ENCODE measurements at regions not wholly inside any gene's neighbourhood (a gene's known extent, or its start where the extent isn't known, plus 50 kb on each side); places are given as distances from the start of the nearest gene placed in this dataset.

DNA sequence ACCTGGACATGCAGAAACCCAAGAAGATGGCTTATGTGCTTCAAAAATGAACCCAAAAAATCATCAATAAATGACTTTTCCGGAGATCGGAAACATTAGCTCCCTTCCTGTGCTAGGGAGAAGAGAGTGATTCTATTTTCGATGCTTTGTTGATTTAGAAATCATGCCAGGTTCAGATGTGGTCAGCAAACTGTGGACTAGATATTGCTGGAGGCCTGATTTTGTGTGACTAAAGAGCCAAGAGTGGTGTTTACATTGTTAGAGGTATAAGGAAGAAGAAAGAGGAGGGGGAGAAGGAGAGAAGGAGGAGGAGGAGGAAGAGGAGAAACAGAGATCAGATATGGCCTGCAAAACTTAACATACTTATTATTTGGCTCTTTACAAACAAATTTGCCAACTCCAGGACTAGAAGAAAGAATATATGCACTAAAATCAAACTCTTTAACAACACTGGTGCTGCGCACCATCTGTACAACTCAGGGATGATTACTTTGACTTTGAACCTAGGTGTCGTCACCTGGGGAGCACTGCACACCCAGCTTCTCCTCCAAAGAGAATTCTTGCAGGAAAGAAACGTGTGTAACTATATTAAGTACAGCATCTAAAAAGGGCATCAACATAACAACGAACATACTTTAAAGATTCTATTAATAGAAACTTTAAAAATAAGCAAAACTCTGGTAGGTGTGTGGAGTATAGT, 664.9 kb upstream of the LCORL start:
- Mint-ChIP-seq H3K4me1 (ENCODE audit: unreplicated experiment) (peaks cover 15% of the 10 kb centered on the region), H3K27ac (ENCODE audit: unreplicated experiment) (no peak overlapping the region), H3K4me3 (ENCODE audit: unreplicated experiment) (no peak overlapping the region), H3K36me3 (ENCODE audit: low read depth, unreplicated experiment) (no peaks in the 10 kb centered on the region), H3K9me3 (ENCODE audit: unreplicated experiment) (no peaks in the 10 kb centered on the region), H3K27me3 (ENCODE audit: unreplicated experiment) (peaks cover 1% of the 10 kb centered on the region)
- no peak for DNase-seq (ENCODE audit: low spot score)
- TF ChIP-seq CTCF (IDR thresholded peaks at IDR 0.05; ENCODE audit: unreplicated experiment), result no peak

GRCh38 chr4:18684932-18685331, 663.4 kb upstream of the LCORL start:
- peaks cover 1% of the 10 kb centered on the region for H3K27me3 Mint-ChIP-seq (ENCODE audit: unreplicated experiment)
- no peak for DNase-seq (ENCODE audit: low spot score)
- H3K27ac Mint-ChIP-seq (ENCODE audit: unreplicated experiment), result no peak overlapping the region
- no peaks in the 10 kb centered on the region for H3K36me3 Mint-ChIP-seq (ENCODE audit: low read depth, unreplicated experiment)
- H3K4me1 Mint-ChIP-seq (ENCODE audit: unreplicated experiment), result peaks cover 3% of the 10 kb centered on the region
- H3K4me3 Mint-ChIP-seq (ENCODE audit: unreplicated experiment), result no peak overlapping the region
- H3K9me3 Mint-ChIP-seq (ENCODE audit: unreplicated experiment), result no peaks in the 10 kb centered on the region
- TF ChIP-seq CTCF (IDR thresholded peaks at IDR 0.05; ENCODE audit: unreplicated experiment), result no peak

- Mint-ChIP-seq H3K4me1 (ENCODE audit: unreplicated experiment) (peaks cover 5% of the 10 kb centered on the region), H3K9me3 (ENCODE audit: unreplicated experiment) (no peaks in the 10 kb centered on the region), H3K36me3 (ENCODE audit: low read depth, unreplicated experiment) (no peaks in the 10 kb centered on the region), H3K27me3 (ENCODE audit: unreplicated experiment) (no peaks in the 10 kb centered on the region), H3K27ac (ENCODE audit: unreplicated experiment) (no peak overlapping the region), H3K4me3 (ENCODE audit: unreplicated experiment) (no peak overlapping the region)
- TF ChIP-seq CTCF (IDR thresholded peaks at IDR 0.05; ENCODE audit: unreplicated experiment), result no peak
- DNase-seq (ENCODE audit: low spot score), result no peak
These were observed 655.0 kb upstream of the LCORL start for GRCh38 chr4:18676526-18676915.

DNA sequence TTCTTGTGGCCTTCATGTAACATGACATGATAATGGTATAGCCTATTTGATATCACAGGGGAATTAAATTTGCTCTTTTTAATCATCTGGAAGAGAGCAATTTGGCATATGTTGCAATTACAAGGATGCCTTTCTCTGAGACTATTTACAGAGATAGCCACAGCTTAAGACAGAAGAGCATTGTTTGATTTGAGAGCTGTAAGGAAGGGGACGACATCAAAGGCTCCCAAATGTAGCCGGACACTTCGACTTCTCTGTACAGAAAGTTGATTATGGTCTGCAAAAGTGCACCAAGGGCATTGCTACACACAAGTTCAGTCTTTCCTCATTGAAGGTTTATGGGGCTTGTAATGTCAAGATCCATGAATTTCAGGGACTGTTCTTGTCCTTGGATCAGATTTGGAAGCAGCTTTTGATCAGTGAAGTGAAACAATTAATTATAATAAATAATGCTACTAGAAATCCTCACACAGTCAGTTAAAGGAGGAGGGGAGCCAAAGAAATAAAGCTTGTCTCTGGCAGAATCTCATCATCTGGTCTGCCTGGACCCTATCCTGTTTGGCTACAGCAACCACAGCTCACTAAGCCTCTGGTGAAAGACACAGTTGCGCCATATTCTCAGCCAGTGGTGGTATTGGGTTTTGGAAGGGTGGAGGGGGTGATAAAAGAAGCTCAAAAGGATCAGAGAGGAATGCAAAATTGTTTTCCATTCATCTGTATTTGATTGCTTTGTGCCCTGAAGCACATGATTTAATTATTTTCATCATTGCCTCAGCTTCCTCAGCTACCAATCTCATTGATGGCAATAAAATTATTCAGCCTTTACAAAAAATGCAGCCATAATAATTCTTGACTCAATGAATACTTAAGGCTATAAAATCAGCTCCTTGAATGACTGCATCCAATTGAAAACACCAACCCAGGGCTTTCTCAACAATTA, 654.3 kb upstream of the LCORL start:
- DNase-seq (ENCODE audit: low spot score), result no peak
- peaks cover 5% of the 10 kb centered on the region for H3K4me1 Mint-ChIP-seq (ENCODE audit: unreplicated experiment)
- no peak for TF ChIP-seq CTCF (IDR thresholded peaks at IDR 0.05; ENCODE audit: unreplicated experiment)
- no peak overlapping the region for H3K4me3 Mint-ChIP-seq (ENCODE audit: unreplicated experiment)
- H3K27ac Mint-ChIP-seq (ENCODE audit: unreplicated experiment), result no peak overlapping the region
- no peaks in the 10 kb centered on the region for H3K9me3 Mint-ChIP-seq (ENCODE audit: unreplicated experiment)
- H3K36me3 Mint-ChIP-seq (ENCODE audit: low read depth, unreplicated experiment), result no peaks in the 10 kb centered on the region
- H3K27me3 Mint-ChIP-seq (ENCODE audit: unreplicated experiment), result no peaks in the 10 kb centered on the region

- Mint-ChIP-seq H3K4me3 (ENCODE audit: unreplicated experiment) (no peak overlapping the region), H3K27me3 (ENCODE audit: unreplicated experiment) (peaks cover 1% of the 10 kb centered on the region), H3K36me3 (ENCODE audit: low read depth, unreplicated experiment) (no peaks in the 10 kb centered on the region), H3K9me3 (ENCODE audit: unreplicated experiment) (no peaks in the 10 kb centered on the region), H3K4me1 (ENCODE audit: unreplicated experiment) (no peaks in the 10 kb centered on the region), H3K27ac (ENCODE audit: unreplicated experiment) (no peak overlapping the region)
- TF ChIP-seq CTCF (IDR thresholded peaks at IDR 0.05; ENCODE audit: unreplicated experiment), result no peak
- no peak for DNase-seq (ENCODE audit: low spot score)
These were observed 648.5 kb upstream of the LCORL start for GRCh38 chr4:18670034-18670433.

Measured in endothelial cell (in vitro differentiated cells).